ENCODE measurements at regions not wholly inside any gene's neighbourhood (a gene's known extent, or its start where the extent isn't known, plus 50 kb on each side); places are given as distances from the start of the nearest gene placed in this dataset.

DNA sequence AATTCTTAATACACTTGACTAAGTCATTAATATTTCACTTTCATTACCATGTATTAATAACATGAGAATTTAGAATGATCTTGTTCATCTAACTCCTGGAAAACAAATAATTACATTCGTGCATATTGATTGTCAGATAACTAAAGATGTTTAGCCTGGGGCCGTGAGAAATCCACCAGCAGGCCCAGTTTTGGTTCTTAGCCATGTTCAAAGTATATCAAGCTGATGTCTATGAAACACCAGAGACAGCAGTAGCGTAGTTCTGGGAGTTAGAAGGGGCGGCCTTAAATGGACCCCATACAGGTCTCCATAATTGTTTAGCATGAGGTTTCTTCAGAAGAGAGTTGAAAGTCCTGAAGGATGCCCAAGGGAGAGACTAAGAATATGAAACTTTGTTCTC is 103.6 kb upstream of the DPH6 start:
- DNase-seq (ENCODE audit: low read depth): no peak
- TF ChIP-seq, protein P1, sequence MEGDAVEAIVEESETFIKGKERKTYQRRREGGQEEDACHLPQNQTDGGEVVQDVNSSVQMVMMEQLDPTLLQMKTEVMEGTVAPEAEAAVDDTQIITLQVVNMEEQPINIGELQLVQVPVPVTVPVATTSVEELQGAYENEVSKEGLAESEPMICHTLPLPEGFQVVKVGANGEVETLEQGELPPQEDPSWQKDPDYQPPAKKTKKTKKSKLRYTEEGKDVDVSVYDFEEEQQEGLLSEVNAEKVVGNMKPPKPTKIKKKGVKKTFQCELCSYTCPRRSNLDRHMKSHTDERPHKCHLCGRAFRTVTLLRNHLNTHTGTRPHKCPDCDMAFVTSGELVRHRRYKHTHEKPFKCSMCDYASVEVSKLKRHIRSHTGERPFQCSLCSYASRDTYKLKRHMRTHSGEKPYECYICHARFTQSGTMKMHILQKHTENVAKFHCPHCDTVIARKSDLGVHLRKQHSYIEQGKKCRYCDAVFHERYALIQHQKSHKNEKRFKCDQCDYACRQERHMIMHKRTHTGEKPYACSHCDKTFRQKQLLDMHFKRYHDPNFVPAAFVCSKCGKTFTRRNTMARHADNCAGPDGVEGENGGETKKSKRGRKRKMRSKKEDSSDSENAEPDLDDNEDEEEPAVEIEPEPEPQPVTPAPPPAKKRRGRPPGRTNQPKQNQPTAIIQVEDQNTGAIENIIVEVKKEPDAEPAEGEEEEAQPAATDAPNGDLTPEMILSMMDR (IDR thresholded peaks at IDR 0.05; ENCODE audit: low read depth, low read length, missing control alignments): no peak
- no peak overlapping the region for H3K4me3 ChIP-seq (ENCODE audit: low read depth, low read length)

DNA sequence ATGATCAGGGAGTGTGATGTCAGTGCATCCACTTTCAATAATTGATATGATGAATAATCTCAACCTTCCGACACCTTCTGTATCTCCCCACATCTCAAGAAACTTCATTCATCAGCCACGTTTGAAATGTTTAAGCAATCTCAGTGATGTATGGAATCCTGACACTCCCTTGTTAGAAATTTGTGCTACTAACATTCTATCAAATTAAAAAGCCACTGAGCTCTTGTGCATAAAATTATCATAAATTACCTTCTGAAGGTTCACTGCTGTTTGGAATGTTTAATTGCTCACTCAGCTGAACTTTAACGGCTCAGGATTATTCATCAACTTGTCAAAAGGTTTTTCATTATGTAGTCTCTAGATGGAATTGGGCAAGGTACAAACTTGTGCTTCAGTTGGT is 108.4 kb upstream of the DPH6 start:
- H3K4me3 ChIP-seq (ENCODE audit: low read depth, low read length): no peak overlapping the region
- TF ChIP-seq, protein P1 (IDR thresholded peaks at IDR 0.05; ENCODE audit: low read depth, low read length, missing control alignments): no peak
- no peak for DNase-seq (ENCODE audit: low read depth)

DNA sequence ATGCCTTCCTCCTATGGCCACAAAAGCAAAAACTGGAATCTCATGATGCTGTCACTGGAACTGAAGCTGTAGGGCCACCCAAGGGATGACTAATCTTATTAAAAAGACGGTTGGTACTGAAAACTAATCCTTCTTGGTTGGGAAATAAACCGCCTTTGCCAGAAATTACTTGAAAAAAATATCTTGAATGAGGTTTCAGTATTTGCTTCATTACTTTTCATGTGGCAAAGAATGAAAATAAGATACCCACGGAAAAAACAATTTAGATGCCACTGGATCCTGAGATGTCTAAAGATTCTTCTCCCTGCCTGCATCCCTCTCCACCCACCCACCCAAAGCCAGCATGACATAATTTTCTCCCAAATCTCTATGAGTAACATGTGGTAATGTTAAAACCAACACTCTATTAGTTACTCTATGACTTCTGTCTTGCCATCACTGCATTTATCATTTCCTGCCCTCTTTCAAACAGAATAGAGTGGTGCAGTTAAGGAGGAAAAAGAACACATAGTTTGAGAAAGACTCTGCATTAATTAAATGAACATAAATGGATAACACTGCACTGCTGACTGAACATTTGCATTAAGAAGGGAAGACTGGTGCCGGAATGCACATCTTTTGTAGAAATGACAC is 111.8 kb upstream of the DPH6 start:
- TF ChIP-seq, protein P1 (IDR thresholded peaks at IDR 0.05; ENCODE audit: low read depth, low read length, missing control alignments): no peak
- no peak overlapping the region for H3K4me3 ChIP-seq (ENCODE audit: low read depth, low read length)
- DNase-seq (ENCODE audit: low read depth): no peak

DNA sequence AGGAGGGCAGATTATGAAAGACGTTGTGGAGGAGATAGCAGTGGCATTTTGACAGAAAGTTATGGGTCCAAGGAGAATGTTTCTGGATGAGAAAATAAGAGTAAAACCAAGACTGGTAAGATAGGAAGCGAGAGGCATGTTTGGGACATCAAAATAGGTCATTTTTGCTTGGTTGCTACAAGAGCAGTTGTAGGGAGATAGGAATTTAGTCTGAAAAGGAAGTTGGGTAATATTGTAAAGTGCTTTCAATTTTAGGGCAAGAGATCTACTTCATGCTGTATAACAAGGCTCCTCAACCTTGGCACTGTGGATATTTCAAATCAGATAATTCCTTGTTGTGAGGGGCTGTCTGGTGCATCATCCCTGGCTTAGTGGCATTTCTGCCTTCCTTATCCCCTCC is 118.0 kb upstream of the DPH6 start:
- TF ChIP-seq, protein P1 (IDR thresholded peaks at IDR 0.05; ENCODE audit: low read depth, low read length, missing control alignments): no peak
- no peak for DNase-seq (ENCODE audit: low read depth)
- H3K4me3 ChIP-seq (ENCODE audit: low read depth, low read length): no peak overlapping the region

DNA sequence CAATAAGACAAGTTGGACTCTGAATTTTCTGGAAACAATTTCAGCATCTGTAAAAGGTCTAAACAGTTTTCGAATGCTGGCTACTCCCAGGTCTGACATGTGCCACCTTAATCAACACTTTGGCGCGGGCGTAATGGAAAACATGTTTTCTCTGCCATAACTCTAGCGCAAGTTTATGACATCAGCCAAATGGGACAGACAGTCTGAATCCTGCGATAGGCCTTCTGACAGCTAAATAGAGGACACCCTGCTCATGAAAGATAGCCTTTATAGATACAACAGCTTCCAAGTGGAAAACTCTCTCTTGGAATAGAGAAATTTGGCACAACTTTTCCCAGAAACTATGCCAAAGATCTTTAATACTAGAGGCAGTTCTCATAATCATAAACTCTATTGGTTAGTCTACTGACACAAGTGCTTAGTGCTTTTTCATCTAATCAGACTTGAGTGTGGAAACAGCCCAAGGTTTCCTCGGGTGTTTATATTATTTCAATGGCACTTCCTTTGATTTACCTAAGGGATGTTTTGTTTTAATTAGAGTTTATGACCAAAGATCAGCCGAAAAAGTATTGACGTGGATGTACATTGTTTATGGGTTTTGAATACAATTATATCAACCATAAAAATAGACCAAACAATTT is 120.1 kb upstream of the DPH6 start:
- H3K4me3 ChIP-seq (ENCODE audit: low read depth, low read length): no peak overlapping the region
- TF ChIP-seq, protein P1 (IDR thresholded peaks at IDR 0.05; ENCODE audit: low read depth, low read length, missing control alignments): no peak
- DNase-seq (ENCODE audit: low read depth): no peak

DNA sequence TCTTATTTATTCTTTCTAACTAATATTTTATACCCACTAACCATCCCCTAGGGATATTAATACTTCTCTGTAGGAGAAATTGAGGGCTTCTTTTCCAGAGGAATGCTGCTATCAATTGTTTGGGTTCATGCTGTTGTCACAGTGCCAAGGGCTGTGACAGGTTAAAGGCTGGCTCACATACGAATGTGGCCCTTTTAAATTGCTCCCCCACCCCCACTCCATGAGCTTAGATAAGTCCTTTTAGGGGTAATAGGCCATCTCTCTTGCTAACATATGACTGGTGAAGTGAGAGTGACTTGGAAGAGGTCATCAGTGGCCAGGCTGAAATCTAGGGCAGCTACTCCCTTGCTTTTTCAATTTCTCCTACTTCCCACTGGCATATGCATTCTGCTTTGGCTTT is 121.9 kb upstream of the DPH6 start:
- H3K4me3 ChIP-seq (ENCODE audit: low read depth, low read length): no peak overlapping the region
- TF ChIP-seq, protein P1 (IDR thresholded peaks at IDR 0.05; ENCODE audit: low read depth, low read length, missing control alignments): no peak
- no peak for DNase-seq (ENCODE audit: low read depth)

DNA sequence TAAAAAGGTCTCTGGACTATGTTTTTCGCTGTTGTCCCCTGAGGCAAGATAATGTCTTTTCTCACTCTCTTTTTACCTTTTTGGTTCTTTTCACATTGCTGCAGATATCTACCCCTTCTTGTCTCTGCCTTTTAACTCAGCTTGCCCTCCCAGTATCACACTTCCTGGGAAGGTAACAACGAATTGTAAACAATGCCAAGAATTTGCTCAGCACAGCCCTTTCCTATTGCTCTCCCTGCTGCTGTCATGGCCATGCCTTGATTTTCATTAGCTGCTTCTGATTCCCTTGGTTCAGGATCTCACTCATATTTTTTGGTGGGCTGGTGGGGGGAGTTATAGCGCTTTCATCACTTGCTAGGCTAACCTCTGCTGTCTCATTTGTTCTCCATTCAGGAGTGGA is 123.1 kb upstream of the DPH6 start:
- H3K4me3 ChIP-seq (ENCODE audit: low read depth, low read length): no peak overlapping the region
- no peak for DNase-seq (ENCODE audit: low read depth)
- TF ChIP-seq, protein P1 (IDR thresholded peaks at IDR 0.05; ENCODE audit: low read depth, low read length, missing control alignments): no peak
